ENCODE measurements at regions not wholly inside any gene's neighbourhood (a gene's known extent, or its start where the extent isn't known, plus 50 kb on each side); places are given as distances from the start of the nearest gene placed in this dataset.

GRCh38 chr12:73625226-73625625 lies 912.4 kb upstream of the ATXN7L3B start:
- Histone ChIP-seq H4K20me1 (ENCODE audit: insufficient read depth, low read length, poor library complexity, severe bottlenecking) (no peaks in the 10 kb centered on the region), H3K79me2 (ENCODE audit: insufficient read depth, low read length) (no peaks in the 10 kb centered on the region), H3F3A (ENCODE audit: low read depth) (no peaks in the 10 kb centered on the region), H3K4me3 (ENCODE audit: low read length, poor library complexity, severe bottlenecking) (no peak overlapping the region), H2AFZ (ENCODE audit: low read length) (no peak overlapping the region), H3K9ac (ENCODE audit: low read depth, low read length, poor library complexity, severe bottlenecking) (no peak overlapping the region), H3K27me3 (ENCODE audit: insufficient read depth, low read length, poor library complexity, severe bottlenecking) (no peaks in the 10 kb centered on the region), H3K4me1 (ENCODE audit: insufficient read depth, low read length, poor library complexity, severe bottlenecking) (no peaks in the 10 kb centered on the region), H3K9me2 (replicated peaks; ENCODE audit: low read depth, low read length) (no peaks in the 10 kb centered on the region), H3K36me3 (ENCODE audit: insufficient read depth, low read length) (no peaks in the 10 kb centered on the region), H3K9me3 (ENCODE audit: insufficient read depth, low read depth, low read length) (no peaks in the 10 kb centered on the region), H3K4me2 (ENCODE audit: low read depth, low read length, poor library complexity, severe bottlenecking) (no peak overlapping the region)
- TF ChIP-seq EZH2phosphoT487 (IDR thresholded peaks at IDR 0.05; ENCODE audit: borderline replicate concordance) = no peak
- no peak for TF ChIP-seq CTCF (conservative IDR thresholded peaks at IDR 0.05; ENCODE audit: low read length)

- no peaks in the 10 kb centered on the region for H3F3A ChIP-seq (ENCODE audit: low read depth)
- H3K9me2 ChIP-seq (replicated peaks; ENCODE audit: low read depth, low read length) = no peaks in the 10 kb centered on the region
- no peak overlapping the region for H2AFZ ChIP-seq (ENCODE audit: low read length)
- no peaks in the 10 kb centered on the region for H3K9me3 ChIP-seq (ENCODE audit: insufficient read depth, low read depth, low read length)
- H3K27me3 ChIP-seq (ENCODE audit: insufficient read depth, low read length, poor library complexity, severe bottlenecking) = no peaks in the 10 kb centered on the region
- TF ChIP-seq EZH2phosphoT487 (IDR thresholded peaks at IDR 0.05; ENCODE audit: borderline replicate concordance) (no peak), CTCF (conservative IDR thresholded peaks at IDR 0.05; ENCODE audit: low read length) (no peak)
- H3K4me2 ChIP-seq (ENCODE audit: low read depth, low read length, poor library complexity, severe bottlenecking) = no peak overlapping the region
- H3K4me1 ChIP-seq (ENCODE audit: insufficient read depth, low read length, poor library complexity, severe bottlenecking) = no peaks in the 10 kb centered on the region
- no peaks in the 10 kb centered on the region for H4K20me1 ChIP-seq (ENCODE audit: insufficient read depth, low read length, poor library complexity, severe bottlenecking)
- no peak overlapping the region for H3K9ac ChIP-seq (ENCODE audit: low read depth, low read length, poor library complexity, severe bottlenecking)
- no peak overlapping the region for H3K4me3 ChIP-seq (ENCODE audit: low read length, poor library complexity, severe bottlenecking)
- H3K79me2 ChIP-seq (ENCODE audit: insufficient read depth, low read length) = no peaks in the 10 kb centered on the region
- no peaks in the 10 kb centered on the region for H3K36me3 ChIP-seq (ENCODE audit: insufficient read depth, low read length)
Measured at GRCh38 chr12:73629171-73629570, 908.5 kb upstream of the ATXN7L3B start.

GRCh38 chr12:73629893-73630831 lies 907.5 kb upstream of the ATXN7L3B start:
- Histone ChIP-seq H3K36me3 (ENCODE audit: insufficient read depth, low read length) (no peaks in the 10 kb centered on the region), H3K4me1 (ENCODE audit: insufficient read depth, low read length, poor library complexity, severe bottlenecking) (no peaks in the 10 kb centered on the region), H3K4me3 (ENCODE audit: low read length, poor library complexity, severe bottlenecking) (no peak overlapping the region), H3K9ac (ENCODE audit: low read depth, low read length, poor library complexity, severe bottlenecking) (no peak overlapping the region), H3K79me2 (ENCODE audit: insufficient read depth, low read length) (no peaks in the 10 kb centered on the region), H2AFZ (ENCODE audit: low read length) (no peak overlapping the region), H3F3A (ENCODE audit: low read depth) (no peaks in the 10 kb centered on the region), H3K9me2 (replicated peaks; ENCODE audit: low read depth, low read length) (no peaks in the 10 kb centered on the region), H3K4me2 (ENCODE audit: low read depth, low read length, poor library complexity, severe bottlenecking) (no peak overlapping the region), H3K27me3 (ENCODE audit: insufficient read depth, low read length, poor library complexity, severe bottlenecking) (no peaks in the 10 kb centered on the region), H3K9me3 (ENCODE audit: insufficient read depth, low read depth, low read length) (no peaks in the 10 kb centered on the region), H4K20me1 (ENCODE audit: insufficient read depth, low read length, poor library complexity, severe bottlenecking) (no peaks in the 10 kb centered on the region)
- TF ChIP-seq CTCF (conservative IDR thresholded peaks at IDR 0.05; ENCODE audit: low read length) = no peak
- TF ChIP-seq EZH2phosphoT487 (IDR thresholded peaks at IDR 0.05; ENCODE audit: borderline replicate concordance) = no peak

Data from Loucy (cell line).